Fibroblast of skin of scalp (primary cell): ENCODE measurements at regions not wholly inside any gene's neighbourhood (a gene's known extent, or its start where the extent isn't known, plus 50 kb on each side); places are given as distances from the start of the nearest gene placed in this dataset.

Experiments used
- DNase-seq: peaks from one replicate; pipeline ENCODE4 v3.0.0-alpha.2; 2013

- DNase-seq = no peak
Measured at GRCh38 chr2:106041150-106041549, 153.0 kb downstream of the UXS1 start.

DNA sequence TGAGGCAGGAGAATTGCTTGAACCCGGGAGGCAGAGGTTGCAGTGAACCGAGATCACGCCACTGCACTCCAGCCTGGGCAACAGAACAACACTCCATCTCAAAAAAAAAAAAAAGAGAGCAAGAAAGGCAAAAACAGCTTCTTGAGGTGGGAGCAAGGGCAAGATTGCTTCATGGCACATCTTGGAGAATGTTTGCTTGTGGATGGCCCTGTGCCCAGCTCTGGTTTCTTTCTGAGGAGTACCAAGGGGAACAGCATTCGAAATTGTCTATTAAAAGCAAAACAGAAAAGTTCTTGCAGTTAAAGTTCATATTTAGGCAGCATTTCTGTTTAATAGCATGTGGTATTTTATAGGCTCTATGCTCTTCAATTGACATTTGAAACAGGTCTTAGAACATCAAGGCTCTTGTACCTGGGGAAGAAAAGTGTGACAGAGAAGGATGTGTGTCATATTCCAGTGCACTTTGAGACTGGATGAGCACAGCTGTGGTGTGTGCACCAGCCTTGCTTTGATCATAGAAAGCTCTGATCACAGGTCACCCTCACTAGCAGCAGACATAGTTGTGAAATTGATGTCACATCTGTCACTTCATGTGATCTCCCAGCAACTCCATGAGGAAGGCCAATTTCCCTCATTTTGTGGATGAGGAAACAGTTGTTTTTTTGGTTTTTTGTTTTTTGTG lies 154.3 kb downstream of the UXS1 start:
- no peak for DNase-seq

DNA sequence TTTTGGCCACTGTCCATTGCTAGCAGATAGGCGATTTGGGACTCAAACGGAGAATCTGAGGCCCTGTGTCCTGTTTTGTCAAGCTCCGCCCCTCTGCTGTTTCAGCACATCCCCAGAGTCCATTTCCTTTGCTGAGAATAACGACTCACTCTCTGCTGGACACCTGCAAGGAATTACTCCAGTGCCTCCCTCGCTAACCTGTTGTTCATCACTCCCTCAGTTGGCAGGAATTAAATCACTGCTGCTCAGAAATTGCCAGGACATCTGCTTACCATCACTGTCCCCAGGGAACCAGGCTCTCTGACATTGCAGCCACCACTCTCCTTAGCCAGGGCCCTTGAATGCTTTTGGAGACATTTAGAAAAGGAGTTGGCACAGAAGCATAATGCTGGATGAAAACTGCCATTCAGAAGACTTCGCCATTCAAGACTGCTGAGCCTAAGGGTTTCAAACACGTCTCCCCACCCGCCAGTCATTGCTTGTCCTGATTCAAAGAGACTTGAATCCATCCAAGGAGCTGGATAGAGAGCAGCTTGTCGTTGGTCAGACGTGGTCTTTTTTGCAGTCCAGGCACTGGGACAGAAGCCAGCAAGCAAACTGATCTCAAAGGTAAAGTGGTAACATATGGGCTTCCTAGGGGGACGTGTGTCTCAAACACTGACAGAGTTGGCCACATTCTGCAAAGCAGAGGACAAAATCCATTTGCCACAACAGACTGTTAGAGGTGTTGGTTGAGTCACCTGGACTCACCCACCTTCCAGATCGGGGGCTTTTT lies 155.3 kb downstream of the UXS1 start:
- no peak for DNase-seq

DNA sequence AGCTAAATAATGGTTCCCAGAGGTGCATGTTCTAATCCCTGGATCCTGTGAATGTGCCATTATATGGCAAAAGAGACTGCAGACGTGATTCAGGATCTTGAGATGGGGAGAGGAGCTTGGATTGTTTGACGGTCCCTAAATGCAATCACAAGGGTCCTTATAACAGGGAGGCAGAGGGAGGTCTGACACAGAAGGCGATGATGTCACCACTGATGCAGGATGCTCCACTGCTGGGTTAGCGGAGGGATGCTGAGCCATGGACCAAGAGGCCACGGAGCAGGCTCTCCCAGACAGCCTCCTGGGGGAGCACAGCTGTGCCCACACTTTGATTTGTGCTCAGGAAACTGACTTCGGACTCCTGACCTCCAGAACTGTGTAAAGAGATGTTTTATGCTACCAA lies 156.2 kb downstream of the UXS1 start:
- no peak for DNase-seq

DNA sequence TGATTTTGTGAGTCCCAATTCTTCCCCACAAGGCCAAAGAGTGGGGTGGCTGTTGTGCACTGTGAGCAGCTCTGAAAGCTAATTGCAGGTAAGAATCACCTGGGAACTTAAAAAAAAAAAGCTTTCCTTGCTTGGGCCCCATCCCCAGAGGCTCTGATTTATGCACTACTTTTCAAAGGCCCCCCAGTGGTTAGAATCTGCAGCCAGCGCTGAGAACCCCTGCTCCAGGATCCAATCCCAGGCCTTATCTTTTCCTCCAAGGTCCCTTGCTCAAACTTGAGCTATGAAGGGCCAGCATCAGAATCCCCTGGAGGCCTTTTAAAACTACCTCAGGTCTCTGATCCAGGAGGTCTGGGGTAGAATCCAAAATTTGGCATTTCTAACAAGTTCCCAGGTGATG lies 156.8 kb downstream of the UXS1 start:
- no peak for DNase-seq

GRCh38 chr2:106034325-106034724 lies 159.8 kb downstream of the UXS1 start:
- DNase-seq = no peak

- no peak for DNase-seq
Measured at GRCh38 chr2:106032676-106033075, 161.4 kb downstream of the UXS1 start.

DNA sequence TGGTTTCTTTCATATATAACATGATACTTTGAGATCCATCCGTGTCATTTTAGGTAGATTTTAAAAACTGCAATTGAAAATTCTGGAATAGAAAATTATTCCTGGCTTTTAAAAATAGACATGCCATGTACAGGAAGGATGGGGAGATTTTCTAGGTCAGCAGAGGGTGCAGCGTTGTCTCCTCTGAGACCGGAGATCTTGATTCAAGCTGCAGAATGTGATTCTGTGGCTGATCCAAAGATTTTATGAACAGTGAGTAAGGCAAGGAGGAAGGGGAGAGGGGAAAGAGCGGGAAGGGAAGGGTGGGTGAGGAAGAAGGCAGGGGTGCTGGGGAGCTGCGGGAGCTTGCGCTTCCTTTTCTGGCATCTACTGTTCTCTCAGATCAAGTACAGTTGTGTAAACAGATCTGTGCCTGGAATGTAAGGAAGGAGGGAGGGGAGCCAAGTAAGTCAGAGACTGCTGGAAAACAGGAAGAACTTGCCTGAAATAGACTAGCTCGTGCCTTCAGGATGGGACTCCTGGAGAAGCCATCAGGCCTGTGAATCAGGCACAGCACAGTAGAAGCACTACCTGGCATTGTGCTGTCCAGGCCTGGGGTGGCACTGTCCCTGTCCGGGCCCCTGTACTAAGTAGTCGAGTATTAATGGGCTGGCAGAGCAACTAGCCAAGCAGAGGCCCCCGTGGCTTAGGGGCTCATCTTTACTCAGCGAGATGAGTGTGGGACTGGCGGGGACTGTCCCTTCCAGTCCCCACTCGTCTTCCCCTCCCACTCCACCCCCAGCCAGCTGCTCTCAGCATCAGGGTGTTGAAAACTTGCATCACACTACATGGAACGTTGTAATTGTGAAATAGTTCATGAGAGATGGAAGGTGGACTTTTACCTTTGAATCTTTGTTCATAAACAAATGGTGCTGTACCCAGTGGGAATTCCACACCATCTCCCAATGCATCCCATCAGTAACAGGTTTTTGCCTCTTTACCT lies 163.5 kb downstream of the UXS1 start:
- peak; percentile 93 for DNase-seq

DNA sequence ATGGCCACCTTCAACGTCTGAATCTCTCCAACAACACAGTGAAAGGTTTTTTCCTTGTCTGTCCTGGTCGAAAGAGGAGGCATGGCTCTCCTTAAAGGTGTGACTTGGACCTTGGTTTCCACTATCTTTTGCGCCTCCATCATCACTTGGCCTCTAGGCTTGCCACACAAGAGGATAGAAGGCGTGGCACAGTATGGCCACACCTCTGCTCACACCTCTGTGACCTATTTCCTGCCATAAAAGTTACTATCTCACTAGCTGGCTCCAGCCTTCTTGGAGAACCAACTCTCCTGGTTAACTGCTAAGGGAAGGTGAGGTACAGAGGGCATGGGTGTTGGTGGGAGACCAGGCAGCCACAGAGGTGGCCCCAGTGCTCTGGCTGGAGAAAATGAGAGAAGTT lies 165.9 kb downstream of the UXS1 start:
- no peak for DNase-seq

GRCh38 chr2:106026271-106027190 lies 167.6 kb downstream of the UXS1 start:
- no peak for DNase-seq

DNA sequence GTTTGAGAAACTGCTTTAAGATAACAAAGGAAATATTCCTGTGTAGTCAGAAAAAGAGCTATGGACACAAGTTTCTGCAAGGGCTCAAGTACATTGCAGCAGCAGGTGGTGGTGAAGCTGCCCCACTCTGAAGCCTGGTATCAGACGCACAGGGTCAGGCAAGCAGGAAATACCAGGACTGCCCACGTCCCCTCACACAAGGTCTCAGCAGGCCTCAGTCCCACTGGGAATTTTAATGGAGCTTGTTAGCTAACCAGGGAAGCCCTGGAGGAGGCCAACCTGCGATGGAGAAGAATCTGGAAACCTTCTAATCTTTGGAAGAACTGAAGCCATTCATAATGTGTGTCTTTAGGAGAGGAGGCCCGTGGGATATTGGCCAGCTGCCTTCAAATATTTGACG lies 168.3 kb downstream of the UXS1 start:
- DNase-seq = no peak

GRCh38 chr2:106021662-106022028 lies 172.5 kb downstream of the UXS1 start:
- DNase-seq = no peak

- DNase-seq = no peak
Measured at GRCh38 chr2:106020821-106021661, 173.1 kb downstream of the UXS1 start.

- DNase-seq = peak; percentile 25
Measured at GRCh38 chr2:106020032-106020431, 174.1 kb downstream of the UXS1 start.

DNA sequence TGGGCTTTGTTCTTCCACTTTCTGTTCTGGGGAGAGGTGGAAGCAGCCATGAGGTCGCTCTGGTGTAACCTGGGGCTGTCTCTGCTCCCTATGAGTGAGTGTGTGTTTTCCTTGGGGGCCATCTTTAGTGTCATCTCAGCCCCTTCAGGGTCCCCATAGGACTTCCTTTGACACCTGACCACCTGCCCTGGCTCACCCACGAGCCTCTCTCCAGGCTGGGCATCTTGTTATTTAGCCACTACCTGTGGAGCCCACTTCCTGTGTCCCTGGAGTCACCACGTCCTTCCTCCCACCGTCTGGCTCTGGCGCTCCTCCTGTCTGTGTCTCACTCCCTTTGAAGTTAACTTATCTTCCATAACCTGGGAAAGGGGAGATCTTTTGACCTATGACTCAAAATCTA lies 176.0 kb downstream of the UXS1 start:
- no peak for DNase-seq

DNA sequence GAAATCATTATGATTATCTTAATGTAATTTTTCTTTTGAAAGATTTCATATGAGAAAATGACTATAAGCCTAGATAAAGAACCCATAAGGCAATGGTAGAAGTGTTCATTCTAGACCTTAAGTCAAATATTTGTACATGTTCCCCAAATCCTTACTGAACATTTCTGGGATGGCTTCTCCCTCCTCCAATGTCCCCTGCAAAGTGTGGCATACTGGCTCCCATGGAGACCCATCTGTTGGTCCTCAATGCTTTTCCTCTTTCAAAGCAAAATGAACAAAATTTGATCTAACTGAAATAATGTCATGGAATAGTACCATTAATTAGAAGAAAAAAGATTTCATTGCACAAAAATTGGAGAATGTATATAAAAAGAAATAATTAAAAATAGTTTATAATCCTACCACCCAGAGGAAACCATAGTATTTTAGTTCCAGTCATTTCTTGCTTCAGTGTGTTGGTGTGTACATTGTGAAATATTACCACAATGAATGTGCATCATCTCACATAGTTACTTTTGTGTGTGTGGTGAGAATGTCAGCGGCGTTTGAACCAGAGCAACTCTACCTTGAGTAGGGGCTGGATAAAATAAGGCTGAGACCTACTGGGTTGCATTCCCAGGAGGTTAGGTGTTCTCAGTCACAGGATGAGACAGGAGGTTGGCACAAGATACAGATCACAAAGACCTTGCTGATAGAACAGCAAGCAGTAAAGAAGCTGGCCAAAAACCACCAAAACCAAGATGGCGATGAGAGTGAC lies 181.3 kb downstream of the UXS1 start:
- no peak for DNase-seq

- no peak for DNase-seq
Measured at GRCh38 chr2:106012001-106012590, 182.0 kb downstream of the UXS1 start.

DNA sequence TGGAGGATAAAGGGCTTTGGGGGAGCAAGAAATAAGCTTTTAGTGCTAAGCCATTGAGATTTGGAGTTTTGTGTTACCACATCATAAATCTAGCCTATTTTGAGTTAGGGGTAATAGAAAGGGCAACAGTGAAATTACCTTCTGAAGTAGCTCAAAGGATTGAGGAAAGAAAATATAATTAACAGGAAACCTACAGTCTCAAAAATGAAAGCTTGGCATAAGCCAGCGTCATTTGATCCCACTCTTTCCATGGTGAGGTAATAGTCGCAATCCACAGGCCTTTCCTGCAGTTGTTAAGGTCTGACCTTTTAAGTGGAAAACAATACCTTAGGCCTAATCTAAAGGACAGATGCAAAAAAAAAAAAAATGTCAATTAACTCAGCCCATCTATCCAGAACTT lies 182.7 kb downstream of the UXS1 start:
- DNase-seq = no peak

GRCh38 chr2:106010818-106011355 lies 183.2 kb downstream of the UXS1 start:
- no peak for DNase-seq

- DNase-seq = no peak
Measured at GRCh38 chr2:106009096-106009495, 185.0 kb downstream of the UXS1 start.
